DND-41 (cell line): ENCODE measurements at regions not wholly inside any gene's neighbourhood (a gene's known extent, or its start where the extent isn't known, plus 50 kb on each side); places are given as distances from the start of the nearest gene placed in this dataset.

Source experiments
- ATAC-seq: fragments of 200-7000 bp; cut with Tn5 transposase; 3 replicates; pipeline ENCODE4 v1.9.1; 2021; ENCODE audit warnings: low read depth; ENCODE audit not compliant: insufficient read depth
- DNase-seq: peaks from one replicate; pipeline ENCODE4 v3.0.0-alpha.2; 2020
- H2AFZ ChIP-seq: 2 replicates; pipeline ENCODE4 v1.6.0; 2012; ENCODE audit warnings: low read depth, low read length
- H3K27ac ChIP-seq: 2 replicates; pipeline ENCODE4 v1.5.1; 2012; ENCODE audit warnings: low read length, inconsistent platforms
- H3K27me3 ChIP-seq: fragments of 200-600 bp; sonication (generic); 2 replicates; pipeline ENCODE4 v1.6.0; 2012; ENCODE audit warnings: low read length, mild to moderate bottlenecking, inconsistent platforms; ENCODE audit not compliant: insufficient read depth, poor library complexity
- H3K36me3 ChIP-seq: 2 replicates; pipeline ENCODE4 v1.5.1; 2012; ENCODE audit warnings: low read length, inconsistent platforms; ENCODE audit not compliant: insufficient read depth
- H3K4me1 ChIP-seq: 2 replicates; pipeline ENCODE4 v1.5.1; 2012; ENCODE audit warnings: mild to moderate bottlenecking, low read length; ENCODE audit not compliant: insufficient read depth
- H3K4me2 ChIP-seq: 2 replicates; pipeline ENCODE4 v1.6.0; 2012; ENCODE audit warnings: mild to moderate bottlenecking, moderate library complexity, low read length, inconsistent platforms; ENCODE audit not compliant: insufficient read depth
- H3K4me3 ChIP-seq, 2 experiments: fragments of 200-600 bp in 1 of 2; shearing (Covaris generic) in 1 of 2; 2 replicates each; pipeline ENCODE4 v1.5.1; 2012 to 2016; ENCODE audit warnings: inconsistent platforms in 2 of 2, low read length in 2 of 2, mild to moderate bottlenecking in 2 of 2, low read depth in 1 of 2, moderate library complexity in 1 of 2
- H3K79me2 ChIP-seq: 2 replicates; pipeline ENCODE4 v1.6.0; 2012; ENCODE audit warnings: low read length, inconsistent platforms; ENCODE audit not compliant: insufficient read depth
- H3K9ac ChIP-seq: 2 replicates; pipeline ENCODE4 v1.6.0; 2012; ENCODE audit warnings: low read depth, mild to moderate bottlenecking, inconsistent platforms, low read length, moderate library complexity
- H3K9me3 ChIP-seq: 2 replicates; pipeline ENCODE4 v1.5.1; 2012; ENCODE audit warnings: low read length, moderate library complexity, mild to moderate bottlenecking, inconsistent platforms; ENCODE audit not compliant: insufficient read depth, severe bottlenecking
- H4K20me1 ChIP-seq: 2 replicates; pipeline ENCODE4 v1.6.0; 2012; ENCODE audit warnings: low read length; ENCODE audit not compliant: insufficient read depth
- EZH2 ChIP-seq: IDR thresholded peaks from 3 replicates; pipeline ENCODE4 v1.6.1; 2012; ENCODE audit warnings: borderline replicate concordance, low read depth, mild to moderate bottlenecking, moderate library complexity, low read length, inconsistent platforms; ENCODE audit not compliant: severe bottlenecking
- TF ChIP-seq, protein P1 (sequence below): IDR thresholded peaks from 2 replicates; pipeline ENCODE4 v1.5.1; 2012; ENCODE audit warnings: borderline replicate concordance, low read length, moderate library complexity, mild to moderate bottlenecking; ENCODE audit not compliant: poor library complexity, severe bottlenecking; ENCODE audit errors: extremely low read depth

DNA sequence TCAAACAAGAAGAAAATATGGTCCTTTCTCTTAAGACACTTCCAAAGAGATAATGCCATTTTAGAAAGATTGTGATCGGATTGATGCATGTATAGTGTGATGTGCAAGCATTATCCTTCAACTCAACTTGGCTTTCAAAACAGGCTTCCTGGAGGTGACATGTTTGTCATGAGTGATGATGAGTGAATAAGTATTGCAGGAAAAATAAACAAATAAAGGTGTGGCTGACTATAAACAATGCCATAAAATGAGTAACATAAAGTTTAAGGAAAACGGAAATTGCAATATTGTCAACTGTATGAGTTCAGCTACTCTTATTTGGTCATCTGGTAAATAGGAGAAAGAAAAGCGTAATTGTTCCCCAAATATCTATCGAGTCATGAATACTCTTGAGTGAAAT lies 1283.7 kb downstream of the PCDH9 start:
- Histone ChIP-seq H3K79me2 (no peaks in the 10 kb centered on the region), H3K4me1 (no peaks in the 10 kb centered on the region), H3K9me3 (no peaks in the 10 kb centered on the region), H3K27ac (no peak overlapping the region), H3K4me3 (no peak overlapping the region), H4K20me1 (no peaks in the 10 kb centered on the region), H3K9ac (no peak overlapping the region), H3K36me3 (no peaks in the 10 kb centered on the region), H3K27me3 (no peaks in the 10 kb centered on the region), H3K4me2 (no peak overlapping the region), H2AFZ (no peak overlapping the region)
- no peak for DNase-seq
- TF ChIP-seq, protein P1, sequence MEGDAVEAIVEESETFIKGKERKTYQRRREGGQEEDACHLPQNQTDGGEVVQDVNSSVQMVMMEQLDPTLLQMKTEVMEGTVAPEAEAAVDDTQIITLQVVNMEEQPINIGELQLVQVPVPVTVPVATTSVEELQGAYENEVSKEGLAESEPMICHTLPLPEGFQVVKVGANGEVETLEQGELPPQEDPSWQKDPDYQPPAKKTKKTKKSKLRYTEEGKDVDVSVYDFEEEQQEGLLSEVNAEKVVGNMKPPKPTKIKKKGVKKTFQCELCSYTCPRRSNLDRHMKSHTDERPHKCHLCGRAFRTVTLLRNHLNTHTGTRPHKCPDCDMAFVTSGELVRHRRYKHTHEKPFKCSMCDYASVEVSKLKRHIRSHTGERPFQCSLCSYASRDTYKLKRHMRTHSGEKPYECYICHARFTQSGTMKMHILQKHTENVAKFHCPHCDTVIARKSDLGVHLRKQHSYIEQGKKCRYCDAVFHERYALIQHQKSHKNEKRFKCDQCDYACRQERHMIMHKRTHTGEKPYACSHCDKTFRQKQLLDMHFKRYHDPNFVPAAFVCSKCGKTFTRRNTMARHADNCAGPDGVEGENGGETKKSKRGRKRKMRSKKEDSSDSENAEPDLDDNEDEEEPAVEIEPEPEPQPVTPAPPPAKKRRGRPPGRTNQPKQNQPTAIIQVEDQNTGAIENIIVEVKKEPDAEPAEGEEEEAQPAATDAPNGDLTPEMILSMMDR = no peak
- TF ChIP-seq EZH2 = no peak
- ATAC-seq = no peak

DNA sequence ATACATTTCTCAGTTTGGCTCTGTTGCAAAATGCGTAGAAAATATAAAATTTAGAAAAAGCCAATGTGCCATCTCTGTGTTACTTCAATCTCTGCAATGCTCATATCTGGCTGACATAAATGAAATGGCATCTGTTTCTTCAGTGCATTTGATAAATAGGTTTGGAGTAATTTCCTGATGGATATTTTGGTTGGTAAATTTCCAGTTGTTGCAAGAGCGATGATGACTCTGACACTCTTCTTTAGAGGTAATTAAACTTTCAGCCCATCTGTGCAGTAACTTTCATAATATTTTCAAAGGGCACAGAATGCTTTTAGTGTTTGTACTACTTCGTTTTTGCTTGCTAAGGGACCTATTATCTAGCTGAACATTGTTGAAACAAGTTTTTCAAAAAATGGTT lies 1286.4 kb downstream of the PCDH9 start:
- Histone ChIP-seq H3K36me3 (no peaks in the 10 kb centered on the region), H3K9ac (no peak overlapping the region), H3K79me2 (no peaks in the 10 kb centered on the region), H4K20me1 (no peaks in the 10 kb centered on the region), H3K9me3 (no peaks in the 10 kb centered on the region), H3K27ac (no peak overlapping the region), H3K4me1 (no peaks in the 10 kb centered on the region), H2AFZ (no peak overlapping the region), H3K27me3 (no peaks in the 10 kb centered on the region), H3K4me3 (no peak overlapping the region), H3K4me2 (no peak overlapping the region)
- ATAC-seq (no peak), DNase-seq (no peak)
- no peak for TF ChIP-seq EZH2
- TF ChIP-seq, protein P1 = no peak

DNA sequence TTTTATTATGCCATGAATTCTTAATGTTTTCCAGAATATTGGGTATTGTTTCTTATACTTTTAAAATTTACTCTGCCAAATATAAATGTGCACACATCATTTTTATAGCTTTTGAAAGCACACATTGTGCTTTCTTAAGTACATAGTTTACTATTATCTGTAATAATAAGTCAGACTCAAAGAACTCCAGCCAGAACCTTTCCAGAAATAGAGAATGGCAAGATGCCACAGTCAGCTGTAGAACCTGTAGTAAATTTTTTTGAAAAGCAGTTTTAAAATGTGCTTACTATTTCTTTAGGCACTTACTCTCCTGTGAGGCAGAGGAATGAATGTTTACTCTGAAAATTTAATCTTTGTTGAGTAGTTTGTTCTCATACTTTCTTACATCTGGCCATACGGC lies 1287.1 kb downstream of the PCDH9 start:
- H3K4me3 ChIP-seq = no peak overlapping the region
- DNase-seq (no peak), ATAC-seq (no peak)
- H3K9me3 ChIP-seq = no peaks in the 10 kb centered on the region
- no peaks in the 10 kb centered on the region for H4K20me1 ChIP-seq
- no peaks in the 10 kb centered on the region for H3K36me3 ChIP-seq
- no peaks in the 10 kb centered on the region for H3K79me2 ChIP-seq
- no peak overlapping the region for H3K4me2 ChIP-seq
- H3K27ac ChIP-seq = no peak overlapping the region
- TF ChIP-seq EZH2 = no peak
- TF ChIP-seq, protein P1 = no peak
- H3K9ac ChIP-seq = no peak overlapping the region
- no peak overlapping the region for H2AFZ ChIP-seq
- no peaks in the 10 kb centered on the region for H3K4me1 ChIP-seq
- H3K27me3 ChIP-seq = no peaks in the 10 kb centered on the region

DNA sequence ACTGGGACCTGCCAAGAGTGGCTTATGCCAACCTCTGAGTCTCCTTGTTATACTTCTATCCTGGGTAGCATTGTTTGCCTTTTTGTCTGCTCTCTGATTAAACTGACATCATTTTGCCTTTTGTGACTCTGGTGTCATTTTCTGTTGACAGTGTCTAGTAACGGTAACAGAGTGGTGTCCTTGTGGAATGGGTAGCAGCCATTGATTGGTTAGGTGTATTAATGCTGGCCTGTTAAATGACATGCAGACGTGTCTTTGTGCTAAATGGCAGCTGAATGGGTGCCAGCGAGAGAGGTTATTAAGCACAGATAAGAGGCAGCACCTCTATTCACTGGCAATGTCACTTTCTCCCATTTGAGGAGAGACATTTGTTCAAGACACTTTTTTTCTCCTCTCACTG lies 1289.4 kb downstream of the PCDH9 start:
- H3K4me2 ChIP-seq = no peak overlapping the region
- ATAC-seq (no peak), DNase-seq (no peak)
- no peak overlapping the region for H3K9ac ChIP-seq
- H4K20me1 ChIP-seq = no peaks in the 10 kb centered on the region
- no peak overlapping the region for H3K4me3 ChIP-seq
- H3K79me2 ChIP-seq = no peaks in the 10 kb centered on the region
- TF ChIP-seq EZH2 = no peak
- TF ChIP-seq, protein P1 = no peak
- H3K27ac ChIP-seq = no peak overlapping the region
- H3K9me3 ChIP-seq = no peaks in the 10 kb centered on the region
- H2AFZ ChIP-seq = no peak overlapping the region
- H3K27me3 ChIP-seq = no peaks in the 10 kb centered on the region
- H3K36me3 ChIP-seq = no peaks in the 10 kb centered on the region
- no peaks in the 10 kb centered on the region for H3K4me1 ChIP-seq
